Neural crest cell (in vitro differentiated cells): ENCODE measurements at regions not wholly inside any gene's neighbourhood (a gene's known extent, or its start where the extent isn't known, plus 50 kb on each side); places are given as distances from the start of the nearest gene placed in this dataset.

ENCODE experiments used
- DNase-seq: peaks from one replicate; pipeline ENCODE4 v3.0.0; 2021; ENCODE audit warnings: low read depth, mixed read lengths, low spot score
- H3K27ac Mint-ChIP-seq: one replicate; pipeline ENCODE4 v1.8.0; 2021; ENCODE audit warnings: mild to moderate bottlenecking, mixed read lengths; ENCODE audit not compliant: unreplicated experiment
- H3K27me3 Mint-ChIP-seq: 2 replicates; pipeline ENCODE4 v1.8.0; 2021; ENCODE audit warnings: low read depth, mild to moderate bottlenecking, mixed read lengths
- H3K36me3 Mint-ChIP-seq: 2 replicates; pipeline ENCODE4 v1.8.0; 2021; ENCODE audit warnings: low read depth, mild to moderate bottlenecking, mixed read lengths
- H3K4me1 Mint-ChIP-seq: 2 replicates; pipeline ENCODE4 v1.8.0; 2021; ENCODE audit warnings: mixed read lengths
- H3K4me3 Mint-ChIP-seq: one replicate; pipeline ENCODE4 v1.8.0; 2021; ENCODE audit warnings: mild to moderate bottlenecking, mixed read lengths
- H3K9me3 Mint-ChIP-seq: 2 replicates; pipeline ENCODE4 v1.8.0; 2021; ENCODE audit warnings: mixed read lengths
- TF ChIP-seq, protein P1 (sequence below): fragments of 200-600 bp; sonication (generic); conservative IDR thresholded peaks from 2 replicates; pipeline ENCODE4 v1.5.0; 2021; ENCODE audit warnings: antibody characterized with exemption, mild to moderate bottlenecking

DNA sequence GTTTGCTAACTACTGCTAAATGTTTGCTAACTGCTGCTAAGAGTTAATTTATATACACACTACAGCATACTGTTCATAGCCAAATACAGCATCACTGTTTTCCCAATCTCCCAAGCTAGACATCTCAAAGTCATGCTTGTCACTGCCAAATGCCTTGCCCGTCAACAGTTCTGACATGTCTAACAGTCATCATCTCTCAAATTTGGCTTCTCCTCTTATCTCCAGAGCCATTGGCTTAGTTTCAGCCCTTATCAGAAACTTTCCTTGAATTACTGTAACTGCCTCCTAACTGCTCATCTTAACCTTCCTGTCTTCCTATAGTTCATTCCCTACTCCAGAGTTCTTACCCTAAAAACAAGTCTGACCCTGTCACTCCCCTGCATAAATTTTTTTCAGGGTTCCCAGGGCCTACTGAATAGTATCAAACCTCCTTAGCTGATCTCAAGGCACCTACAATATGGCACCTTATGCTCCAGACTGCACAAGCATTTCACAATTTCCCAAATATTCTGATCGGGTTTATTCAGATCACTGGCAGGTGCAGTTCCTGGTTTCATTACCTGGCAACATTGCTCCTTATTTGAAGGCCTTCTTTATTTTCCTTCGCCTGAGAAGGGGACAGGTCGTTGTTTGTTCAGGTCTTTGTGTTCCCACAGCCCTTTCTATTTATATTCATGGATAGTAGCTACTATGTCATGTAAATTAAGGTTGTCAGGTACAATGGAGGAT lies 55.9 kb upstream of the ANKRD55 start:
- H3K27me3 Mint-ChIP-seq, result no peaks in the 10 kb centered on the region
- H3K36me3 Mint-ChIP-seq, result no peaks in the 10 kb centered on the region
- DNase-seq, result no peak
- H3K4me1 Mint-ChIP-seq, result peaks cover 10% of the 10 kb centered on the region
- no peak overlapping the region for H3K4me3 Mint-ChIP-seq
- TF ChIP-seq, protein P1, sequence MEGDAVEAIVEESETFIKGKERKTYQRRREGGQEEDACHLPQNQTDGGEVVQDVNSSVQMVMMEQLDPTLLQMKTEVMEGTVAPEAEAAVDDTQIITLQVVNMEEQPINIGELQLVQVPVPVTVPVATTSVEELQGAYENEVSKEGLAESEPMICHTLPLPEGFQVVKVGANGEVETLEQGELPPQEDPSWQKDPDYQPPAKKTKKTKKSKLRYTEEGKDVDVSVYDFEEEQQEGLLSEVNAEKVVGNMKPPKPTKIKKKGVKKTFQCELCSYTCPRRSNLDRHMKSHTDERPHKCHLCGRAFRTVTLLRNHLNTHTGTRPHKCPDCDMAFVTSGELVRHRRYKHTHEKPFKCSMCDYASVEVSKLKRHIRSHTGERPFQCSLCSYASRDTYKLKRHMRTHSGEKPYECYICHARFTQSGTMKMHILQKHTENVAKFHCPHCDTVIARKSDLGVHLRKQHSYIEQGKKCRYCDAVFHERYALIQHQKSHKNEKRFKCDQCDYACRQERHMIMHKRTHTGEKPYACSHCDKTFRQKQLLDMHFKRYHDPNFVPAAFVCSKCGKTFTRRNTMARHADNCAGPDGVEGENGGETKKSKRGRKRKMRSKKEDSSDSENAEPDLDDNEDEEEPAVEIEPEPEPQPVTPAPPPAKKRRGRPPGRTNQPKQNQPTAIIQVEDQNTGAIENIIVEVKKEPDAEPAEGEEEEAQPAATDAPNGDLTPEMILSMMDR, result no peak
- H3K9me3 Mint-ChIP-seq, result no peaks in the 10 kb centered on the region
- H3K27ac Mint-ChIP-seq, result no peak overlapping the region

DNA sequence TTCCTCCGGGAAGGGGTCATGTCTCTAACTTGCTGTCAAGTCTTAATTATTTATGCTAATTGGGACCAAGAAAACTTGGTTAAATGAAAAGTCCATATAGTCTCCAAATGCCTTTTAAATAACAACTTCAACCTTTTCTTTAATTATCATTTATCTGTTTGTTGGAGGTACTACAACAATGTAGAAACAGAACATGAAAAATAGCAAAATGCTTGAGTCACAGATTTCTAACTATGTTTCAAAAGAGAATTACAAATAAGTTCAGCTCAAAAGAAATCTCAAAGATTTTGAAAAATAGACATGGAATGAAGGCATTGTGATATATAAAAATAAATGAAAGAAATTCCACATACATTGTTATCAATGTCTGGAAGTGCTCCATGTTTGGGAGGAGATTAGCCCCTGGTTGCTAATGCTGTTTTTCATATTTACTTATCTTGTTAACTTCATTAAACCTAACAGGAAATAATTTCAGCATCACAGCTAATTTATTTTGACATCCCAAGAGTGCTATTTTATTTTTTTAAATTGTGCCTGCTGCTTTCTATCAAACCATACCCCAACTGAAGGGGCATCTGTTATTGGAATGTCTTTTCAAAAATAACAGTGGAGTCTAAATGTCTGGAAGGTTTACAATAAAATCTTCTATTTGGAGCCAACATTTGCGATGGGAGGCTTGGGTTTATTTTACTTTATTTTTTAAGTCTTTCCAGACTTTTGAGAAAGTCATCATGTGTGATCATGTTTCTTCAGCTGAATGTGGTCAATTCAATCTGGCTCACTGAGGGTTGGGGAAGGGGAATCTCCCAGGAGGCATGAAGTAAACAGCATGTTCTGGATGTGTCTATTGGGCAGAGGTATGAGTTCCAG lies 53.1 kb upstream of the ANKRD55 start:
- Mint-ChIP-seq H3K4me3 (no peak overlapping the region), H3K36me3 (no peaks in the 10 kb centered on the region), H3K9me3 (no peaks in the 10 kb centered on the region), H3K27me3 (no peaks in the 10 kb centered on the region), H3K4me1 (peaks cover 10% of the 10 kb centered on the region), H3K27ac (no peak overlapping the region)
- DNase-seq, result no peak
- TF ChIP-seq, protein P1, result no peak

DNA sequence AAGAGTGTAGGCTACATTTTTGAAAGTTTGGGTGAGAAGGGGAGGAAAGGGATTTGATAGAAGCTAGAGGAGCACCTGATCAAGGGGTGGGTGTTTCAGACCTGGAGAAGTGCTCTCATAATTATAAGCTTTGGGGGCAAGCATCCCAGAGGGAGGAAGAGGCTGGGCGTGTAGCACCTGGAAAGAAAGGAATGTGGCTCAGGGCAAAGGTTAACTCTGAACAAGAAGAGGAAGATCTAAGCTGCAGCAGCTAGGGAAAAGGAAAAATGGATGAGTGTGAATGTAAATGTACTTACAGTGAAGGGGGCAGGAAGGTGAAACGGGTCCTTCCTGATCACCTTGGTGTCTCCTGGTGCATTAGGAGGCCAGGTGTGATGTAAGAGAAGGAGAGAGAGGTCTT lies 49.8 kb upstream of the ANKRD55 start:
- TF ChIP-seq, protein P1, result no peak
- no peaks in the 10 kb centered on the region for H3K9me3 Mint-ChIP-seq
- DNase-seq, result no peak
- no peaks in the 10 kb centered on the region for H3K36me3 Mint-ChIP-seq
- no peaks in the 10 kb centered on the region for H3K27me3 Mint-ChIP-seq
- peaks cover 14% of the 10 kb centered on the region for H3K4me1 Mint-ChIP-seq
- H3K27ac Mint-ChIP-seq, result no peak overlapping the region
- no peak overlapping the region for H3K4me3 Mint-ChIP-seq
